B cell (primary cell): ENCODE measurements at regions not wholly inside any gene's neighbourhood (a gene's known extent, or its start where the extent isn't known, plus 50 kb on each side); places are given as distances from the start of the nearest gene placed in this dataset.

Experiments
- ATAC-seq: fragments of 200-7000 bp; cut with Tn5 transposase; one replicate; pipeline ENCODE4 v1.10.0; 2021; ENCODE audit warnings: low read depth, mild to moderate bottlenecking, moderate number of reproducible peaks, moderate library complexity
- CTCF ChIA-PET: fragments of 350-600 bp; sonication (Branson Sonifier 250); formaldehyde crosslinking; loops from one replicate; lab custom pipeline; 2021; ENCODE audit warnings: antibody characterized with exemption, inconsistent platforms; lab: Charles Lee
- POLR2A ChIA-PET: fragments of 350-600 bp; sonication (Branson Sonifier 250); formaldehyde crosslinking; loops from one replicate; lab custom pipeline; 2021; ENCODE audit warnings: antibody characterized with exemption; lab: Charles Lee
- DNase-seq: peaks from one replicate; pipeline ENCODE4 v3.0.0; 2013
- H2AFZ ChIP-seq: 2 replicates; pipeline ENCODE4 v1.6.1; 2012; ENCODE audit warnings: mild to moderate bottlenecking, low read depth, low read length; ENCODE audit not compliant: insufficient read depth, poor library complexity, severe bottlenecking
- H3K27ac ChIP-seq, 2 donors: 1 replicate in 1 of 2; 2 replicates in 1 of 2; pipeline ENCODE4 v1.5.1; 2012 to 2013; ENCODE audit warnings: low read length in 2 of 2, mild to moderate bottlenecking in 2 of 2, moderate library complexity in 1 of 2
- H3K27me3 ChIP-seq, 4 experiments: fragments of 200-600 bp in 1 of 4; sonication (generic) in 1 of 4; replicated peaks in 1 of 4; 1 replicate in 2 of 4; 2 replicates in 2 of 4; pipeline versions ENCODE4 v1.6.1 to v1.7.0; 2013 to 2016; ENCODE audit warnings: low read length in 3 of 4, mild to moderate bottlenecking in 2 of 4, mixed read lengths in 1 of 4, moderate library complexity in 1 of 4; ENCODE audit not compliant: insufficient read depth in 4 of 4, control insufficient read depth in 3 of 4; ENCODE audit errors: control extremely low read depth in 1 of 4
- H3K36me3 ChIP-seq, 2 experiments: replicated peaks in 1 of 2; 1 replicate in 1 of 2; 2 replicates in 1 of 2; pipeline versions ENCODE4 v1.6.1 to v1.7.1; 2013; ENCODE audit warnings: low read length in 1 of 2; ENCODE audit not compliant: insufficient read depth in 2 of 2, control insufficient read depth in 1 of 2; ENCODE audit errors: control extremely low read depth in 1 of 2, extremely low read depth in 1 of 2
- H3K4me1 ChIP-seq, 2 donors: fragments of 200-600 bp in 1 of 2; sonication (generic) in 1 of 2; 1 replicate in 1 of 2; 2 replicates in 1 of 2; pipeline versions ENCODE4 v1.5.1 to v1.6.1; 2013 to 2017; ENCODE audit warnings: low read length in 2 of 2; ENCODE audit not compliant: control insufficient read depth in 2 of 2, insufficient read depth in 2 of 2
- H3K4me2 ChIP-seq: replicated peaks from 2 replicates; pipeline ENCODE3; 2012; ENCODE audit warnings: mild to moderate bottlenecking, low read depth, low read length; ENCODE audit not compliant: poor library complexity, severe bottlenecking
- H3K4me3 ChIP-seq, 5 experiments: fragments of 200-600 bp in 1 of 5; sonication (generic) in 1 of 5; 1 replicate in 3 of 5; 2 replicates in 2 of 5; pipeline versions ENCODE4 v1.5.1 to v1.7.0; 2011 to 2016; ENCODE audit warnings: low read length in 4 of 5, mild to moderate bottlenecking in 4 of 5, low read depth in 2 of 5, control low read depth in 1 of 5, moderate library complexity in 1 of 5; ENCODE audit not compliant: insufficient read depth in 1 of 5; ENCODE audit errors: control extremely low read depth in 1 of 5, extremely low read depth in 1 of 5
- H3K79me2 ChIP-seq: fragments of 200-600 bp; sonication (generic); one replicate; pipeline ENCODE4 v1.6.0; 2016; ENCODE audit warnings: low read length; ENCODE audit not compliant: control insufficient read depth, insufficient read depth
- H3K9ac ChIP-seq: fragments of 200-600 bp; sonication (generic); 2 replicates; pipeline ENCODE4 v1.6.1; 2017; ENCODE audit warnings: mild to moderate bottlenecking, low read length, moderate library complexity
- H3K9me3 ChIP-seq, 3 donors: one replicate each; pipeline versions ENCODE4 v1.6.1 to v1.7.1; 2013; ENCODE audit warnings: low read length in 2 of 3; ENCODE audit not compliant: control insufficient read depth in 2 of 3, insufficient read depth in 1 of 3; ENCODE audit errors: control extremely low read depth in 1 of 3
- H4K20me1 ChIP-seq: 2 replicates; pipeline ENCODE4 v1.6.0; 2012; ENCODE audit warnings: mild to moderate bottlenecking, low read length; ENCODE audit not compliant: insufficient read depth, control insufficient read depth, poor library complexity, severe bottlenecking
- H3K27ac Mint-ChIP-seq: one replicate; pipeline ENCODE4 v1.8.0; 2021; ENCODE audit warnings: mixed read lengths
- H3K27me3 Mint-ChIP-seq: one replicate; pipeline ENCODE4 v1.8.0; 2021; ENCODE audit warnings: mixed read lengths
- H3K4me1 Mint-ChIP-seq: one replicate; pipeline ENCODE4 v1.8.0; 2021; ENCODE audit warnings: mixed read lengths
- H3K4me3 Mint-ChIP-seq: one replicate; pipeline ENCODE4 v1.8.0; 2021; ENCODE audit warnings: mixed read lengths
- H3K9me3 Mint-ChIP-seq: one replicate; pipeline ENCODE4 v1.8.0; 2022; ENCODE audit warnings: mixed read lengths; ENCODE audit not compliant: insufficient read depth
- EZH2 ChIP-seq: IDR thresholded peaks from 2 replicates; pipeline ENCODE4 v1.6.1; 2012; ENCODE audit warnings: borderline replicate concordance, low read depth, mild to moderate bottlenecking, moderate library complexity, low read length; ENCODE audit not compliant: insufficient read depth, poor library complexity, severe bottlenecking
- WGBS: methylation state at CpG from one replicate; pipeline ENCODE4 v1.1.5; 2013; ENCODE audit warnings: missing lambda C conversion rate; ENCODE audit not compliant: insufficient coverage; 5-methylcytosine and 5-hydroxymethylcytosine counted together
- intact Hi-C: fragments of 100-400 bp; cut with micrococcal nuclease; formaldehyde crosslinking; loops from one replicate; pipeline ENCODE4 v1.10.0; 2022
- TF ChIP-seq, protein P1 (sequence below): fragments of 200-600 bp; IDR thresholded peaks from one replicate; pipeline ENCODE4 v1.8.0; 2022; ENCODE audit warnings: antibody characterized with exemption, mild to moderate bottlenecking

DNA sequence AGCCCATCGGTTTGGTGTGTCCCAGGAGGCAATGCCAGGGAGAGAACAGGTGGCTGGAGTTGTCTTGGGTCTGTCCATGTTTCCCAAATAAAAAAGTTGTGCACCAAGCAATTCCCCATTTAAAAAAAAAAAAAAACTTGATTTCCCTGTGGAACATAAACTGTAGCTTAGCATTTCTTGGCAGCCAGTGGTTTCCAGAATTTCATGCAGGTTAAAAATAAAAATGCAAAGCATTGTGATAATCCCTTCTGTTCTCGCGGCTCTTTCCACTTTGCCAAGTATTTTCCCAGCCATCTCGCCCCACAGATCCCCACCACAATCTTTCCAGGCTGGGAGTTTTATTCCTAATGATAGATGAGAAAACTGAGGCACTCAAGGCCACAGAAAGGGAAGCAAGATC, 51.4 kb upstream of the MSX1 start:
- Mint-ChIP-seq H3K27me3 (peaks cover 14% of the 10 kb centered on the region), H3K9me3 (peaks cover 12% of the 10 kb centered on the region), H3K4me1 (no peaks in the 10 kb centered on the region), H3K4me3 (no peak overlapping the region), H3K27ac (no peak overlapping the region)
- DNase-seq (no peak), ATAC-seq (no peak)
- TF ChIP-seq, protein P1, sequence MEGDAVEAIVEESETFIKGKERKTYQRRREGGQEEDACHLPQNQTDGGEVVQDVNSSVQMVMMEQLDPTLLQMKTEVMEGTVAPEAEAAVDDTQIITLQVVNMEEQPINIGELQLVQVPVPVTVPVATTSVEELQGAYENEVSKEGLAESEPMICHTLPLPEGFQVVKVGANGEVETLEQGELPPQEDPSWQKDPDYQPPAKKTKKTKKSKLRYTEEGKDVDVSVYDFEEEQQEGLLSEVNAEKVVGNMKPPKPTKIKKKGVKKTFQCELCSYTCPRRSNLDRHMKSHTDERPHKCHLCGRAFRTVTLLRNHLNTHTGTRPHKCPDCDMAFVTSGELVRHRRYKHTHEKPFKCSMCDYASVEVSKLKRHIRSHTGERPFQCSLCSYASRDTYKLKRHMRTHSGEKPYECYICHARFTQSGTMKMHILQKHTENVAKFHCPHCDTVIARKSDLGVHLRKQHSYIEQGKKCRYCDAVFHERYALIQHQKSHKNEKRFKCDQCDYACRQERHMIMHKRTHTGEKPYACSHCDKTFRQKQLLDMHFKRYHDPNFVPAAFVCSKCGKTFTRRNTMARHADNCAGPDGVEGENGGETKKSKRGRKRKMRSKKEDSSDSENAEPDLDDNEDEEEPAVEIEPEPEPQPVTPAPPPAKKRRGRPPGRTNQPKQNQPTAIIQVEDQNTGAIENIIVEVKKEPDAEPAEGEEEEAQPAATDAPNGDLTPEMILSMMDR, result no peak
- no peak for TF ChIP-seq EZH2
- H4K20me1 ChIP-seq, result no peaks in the 10 kb centered on the region
- no peak overlapping the region for H3K4me2 ChIP-seq
- ChIA-PET CTCF (no interaction called here), POLR2A (no interaction called here)
- peaks cover 0 to 6% (median 3%) of the 10 kb centered on the region in 4 experiments for H3K27me3 ChIP-seq
- no peaks in the 10 kb centered on the region for H3K4me1 ChIP-seq
- peaks cover 0 to 26% (median 8%) of the 10 kb centered on the region in 3 donors for H3K9me3 ChIP-seq
- intact Hi-C loops, result no loop called here
- H3K79me2 ChIP-seq, result no peaks in the 10 kb centered on the region
- no peak overlapping the region for H3K9ac ChIP-seq
- H2AFZ ChIP-seq, result no peak overlapping the region
- H3K36me3 ChIP-seq, result no peaks in the 10 kb centered on the region
- no peak overlapping the region for H3K27ac ChIP-seq
- no peak overlapping the region for H3K4me3 ChIP-seq
- 83% methylated on average over 1 of the region's 4 CpGs for whole genome bisulfite sequencing

DNA sequence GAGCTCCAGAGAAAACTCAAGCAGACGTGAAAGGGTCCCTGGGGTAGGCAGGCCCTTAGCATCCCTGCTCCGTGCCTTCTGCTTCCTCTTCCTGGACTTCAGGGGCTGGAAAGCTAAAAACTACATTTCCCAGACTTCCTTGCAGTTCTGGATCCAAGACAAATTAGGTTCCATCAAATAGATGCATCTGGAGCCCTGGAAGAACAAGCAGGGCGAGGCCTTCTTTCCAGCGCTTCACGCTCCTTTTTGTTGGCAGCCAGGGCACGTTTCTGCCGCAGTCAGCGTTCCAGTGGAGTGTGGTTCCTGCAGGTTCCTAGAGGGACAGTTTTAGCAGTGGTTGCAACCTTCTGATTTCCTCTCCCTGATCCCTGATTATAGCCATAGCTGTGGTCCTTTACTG, 53.6 kb upstream of the MSX1 start:
- ATAC-seq, result no peak
- Mint-ChIP-seq H3K4me1 (no peaks in the 10 kb centered on the region), H3K9me3 (peaks cover 9% of the 10 kb centered on the region), H3K4me3 (no peak overlapping the region), H3K27ac (no peak overlapping the region), H3K27me3 (peaks cover 5% of the 10 kb centered on the region)
- H3K4me1 ChIP-seq, result no peaks in the 10 kb centered on the region
- H3K9ac ChIP-seq, result no peak overlapping the region
- POLR2A ChIA-PET, result no interaction called here
- no peaks in the 10 kb centered on the region for H3K79me2 ChIP-seq
- H3K36me3 ChIP-seq, result no peaks in the 10 kb centered on the region
- no peak for DNase-seq
- no peak for TF ChIP-seq EZH2
- TF ChIP-seq, protein P1, result no peak
- H3K9me3 ChIP-seq, result peaks cover 0 to 26% (median 8%) of the 10 kb centered on the region in 3 donors
- WGBS, result 77% methylated on average over 6 of the region's 8 CpGs
- no peak overlapping the region for H3K4me3 ChIP-seq
- no peaks in the 10 kb centered on the region for H4K20me1 ChIP-seq
- no peak overlapping the region for H2AFZ ChIP-seq
- CTCF ChIA-PET, result no interaction called here
- intact Hi-C loops, result no loop called here
- H3K27me3 ChIP-seq, result peaks cover 0 to 3% (median 0%) of the 10 kb centered on the region in 4 experiments
- H3K27ac ChIP-seq, result no peak overlapping the region
- no peak overlapping the region for H3K4me2 ChIP-seq
